ES-I3 (cell line): ENCODE measurements at regions not wholly inside any gene's neighbourhood (a gene's known extent, or its start where the extent isn't known, plus 50 kb on each side); places are given as distances from the start of the nearest gene placed in this dataset.
"Not testable (repeated sequence)": the region's sequence is repeated elsewhere in the genome, so short reads cannot be mapped to it uniquely, and the experiment has no call there.

Experiments
- H3K36me3 ChIP-seq: 2 replicates; pipeline ENCODE4 v1.6.1; 2013; ENCODE audit warnings: mild to moderate bottlenecking, low read length, control low read depth, moderate library complexity; ENCODE audit not compliant: insufficient read depth
- H3K4me1 ChIP-seq: 2 replicates; pipeline ENCODE4 v1.6.1; 2013; ENCODE audit warnings: mild to moderate bottlenecking, control low read depth, low read length; ENCODE audit not compliant: insufficient read depth
- H3K9ac ChIP-seq: 2 replicates; pipeline ENCODE4 v1.6.1; 2013; ENCODE audit warnings: low read depth, mild to moderate bottlenecking, low read length, moderate library complexity
- H3K9me3 ChIP-seq: 2 replicates; pipeline ENCODE4 v1.6.1; 2013; ENCODE audit warnings: mild to moderate bottlenecking, low read length, moderate library complexity; ENCODE audit not compliant: control insufficient read depth, insufficient read depth

- no peaks in the 10 kb centered on the region for H3K9me3 ChIP-seq
- peak overlapping the region; percentile 68 for H3K9ac ChIP-seq
- no peaks in the 10 kb centered on the region; the same call in 1 of the 2 replicates for H3K4me1 ChIP-seq
- H3K36me3 ChIP-seq, result no peaks in the 10 kb centered on the region
These were observed 111.8 kb upstream of the NBPF11 start for GRCh38 chr1:148263906-148264255.

GRCh38 chr1:148263128-148263905, 111.2 kb upstream of the NBPF11 start:
- Histone ChIP-seq H3K4me1 (no peaks in the 10 kb centered on the region; the same call in 1 of the 2 replicates), H3K9ac (peak overlapping the region; percentile 68), H3K36me3 (no peaks in the 10 kb centered on the region), H3K9me3 (no peaks in the 10 kb centered on the region)

- H3K9me3 ChIP-seq, H3K4me1 ChIP-seq, H3K9ac ChIP-seq, H3K36me3 ChIP-seq: not testable (repeated sequence)
These were observed 109.6 kb upstream of the NBPF11 start for GRCh38 chr1:148261684-148262083.

- H3K36me3 ChIP-seq, H3K4me1 ChIP-seq, H3K9ac ChIP-seq, H3K9me3 ChIP-seq: not testable (repeated sequence)
These were observed 105.8 kb upstream of the NBPF11 start for GRCh38 chr1:148257886-148258285.

GRCh38 chr1:148254611-148255429, 102.7 kb upstream of the NBPF11 start:
- H3K36me3 ChIP-seq, H3K4me1 ChIP-seq, H3K9ac ChIP-seq, H3K9me3 ChIP-seq: not testable (repeated sequence)

- not testable (repeated sequence) for H3K4me1 ChIP-seq, H3K9ac ChIP-seq, H3K36me3 ChIP-seq, H3K9me3 ChIP-seq
These were observed 101.7 kb upstream of the NBPF11 start for GRCh38 chr1:148253808-148254207.

GRCh38 chr1:148248798-148249197, 96.7 kb upstream of the NBPF11 start:
- H3K4me1 ChIP-seq, H3K9ac ChIP-seq, H3K36me3 ChIP-seq, H3K9me3 ChIP-seq: not testable (repeated sequence)

GRCh38 chr1:148246258-148246861, 94.3 kb upstream of the NBPF11 start:
- H3K9ac ChIP-seq, result peak overlapping the region; percentile 45; the same call in 1 of the 2 replicates
- H3K9me3 ChIP-seq, H3K4me1 ChIP-seq, H3K36me3 ChIP-seq: not testable (repeated sequence)

- H3K9me3 ChIP-seq, H3K4me1 ChIP-seq, H3K36me3 ChIP-seq: not testable (repeated sequence)
- peak overlapping the region; percentile 24; the same call in 1 of the 2 replicates for H3K9ac ChIP-seq
These were observed 93.8 kb upstream of the NBPF11 start for GRCh38 chr1:148245843-148246242.

- H3K9me3 ChIP-seq, H3K36me3 ChIP-seq, H3K9ac ChIP-seq, H3K4me1 ChIP-seq: not testable (repeated sequence)
These were observed 93.4 kb upstream of the NBPF11 start for GRCh38 chr1:148245443-148245842.

- H3K9ac ChIP-seq, H3K36me3 ChIP-seq, H3K9me3 ChIP-seq, H3K4me1 ChIP-seq: not testable (repeated sequence)
These were observed 81.2 kb upstream of the NBPF11 start for GRCh38 chr1:148233250-148233649.

- H3K9me3 ChIP-seq, H3K4me1 ChIP-seq, H3K9ac ChIP-seq, H3K36me3 ChIP-seq: not testable (repeated sequence)
These were observed 76.8 kb upstream of the NBPF11 start for GRCh38 chr1:148228846-148229245.

- not testable (repeated sequence) for H3K36me3 ChIP-seq, H3K9me3 ChIP-seq, H3K4me1 ChIP-seq, H3K9ac ChIP-seq
These were observed 70.5 kb upstream of the NBPF11 start for GRCh38 chr1:148222399-148223159.

- not testable (repeated sequence) for H3K36me3 ChIP-seq, H3K9me3 ChIP-seq, H3K4me1 ChIP-seq, H3K9ac ChIP-seq
These were observed 69.5 kb upstream of the NBPF11 start for GRCh38 chr1:148221593-148221992.
